Heart left ventricle (tissue), 16 donors: ENCODE measurements at regions not wholly inside any gene's neighbourhood (a gene's known extent, or its start where the extent isn't known, plus 50 kb on each side); places are given as distances from the start of the nearest gene placed in this dataset.

Source experiments
- ATAC-seq, 4 donors: fragments of 200-7000 bp; cut with Tn5 transposase; one replicate each; pipeline ENCODE4 v1.9.1; 2020 to 2022; ENCODE audit warnings: moderate library complexity in 4 of 4, mild to moderate bottlenecking in 3 of 4, moderate number of reproducible peaks in 1 of 4
- DNase-seq, 5 donors: peaks; one replicate each; pipeline ENCODE4 v3.0.0-alpha.2; 2020
- H3K27ac ChIP-seq, 12 donors: fragments of 200-600 bp; sonication (generic) in 4 of 12; one replicate each; pipeline versions ENCODE4 v1.5.0 to v1.8.0; 2016 to 2022; ENCODE audit warnings: mild to moderate bottlenecking in 2 of 12
- H3K27me3 ChIP-seq, 9 donors: fragments of 200-600 bp; sonication (generic) in 2 of 9; one replicate each; pipeline versions ENCODE4 v1.5.1 to v1.8.0; 2016 to 2022; ENCODE audit warnings: mild to moderate bottlenecking in 3 of 9
- H3K36me3 ChIP-seq, 9 donors: fragments of 200-600 bp; sonication (generic) in 2 of 9; one replicate each; pipeline versions ENCODE4 v1.5.0 to v1.8.0; 2018 to 2022; ENCODE audit warnings: mild to moderate bottlenecking in 2 of 9
- H3K4me1 ChIP-seq, 12 donors: fragments of 200-600 bp; sonication (generic) in 4 of 12; one replicate each; pipeline versions ENCODE4 v1.5.0 to v1.8.0; 2016 to 2022; ENCODE audit warnings: mild to moderate bottlenecking in 3 of 12
- H3K4me3 ChIP-seq, 12 donors: fragments of 200-600 bp; sonication (generic) in 4 of 12; one replicate each; pipeline versions ENCODE4 v1.5.0 to v1.8.0; 2017 to 2022; ENCODE audit warnings: mild to moderate bottlenecking in 9 of 12, moderate library complexity in 4 of 12
- H3K9me3 ChIP-seq, 12 donors: fragments of 200-600 bp; sonication (generic) in 4 of 12; one replicate each; pipeline versions ENCODE4 v1.5.0 to v1.8.0; 2016 to 2022; ENCODE audit warnings: mild to moderate bottlenecking in 1 of 12
- CTCF ChIP-seq, 12 donors: fragments of 200-600 bp; sonication (generic) in 4 of 12; IDR thresholded peaks; one replicate each; pipeline versions ENCODE4 v1.5.0 to v1.8.0; 2018 to 2022; ENCODE audit warnings: antibody characterized with exemption in 12 of 12, mild to moderate bottlenecking in 5 of 12
- POLR2A ChIP-seq, 2 donors: fragments of 450-650 bp; IDR thresholded peaks; one replicate each; pipeline ENCODE4 v1.6.1; 2017; ENCODE audit warnings: antibody characterized with exemption in 2 of 2, mild to moderate bottlenecking in 2 of 2, moderate library complexity in 2 of 2
- WGBS, 4 donors: extraction: QIAGEN DNeasy Blood & Tissue Kit in 2 of 4; methylation state at CpG; one replicate each; pipeline versions ENCODE4 v1.1.5 to v1.1.7; 2013 to 2018; 5-methylcytosine and 5-hydroxymethylcytosine counted together
- intact Hi-C, 10 donors: fragments of 100-400 bp; cut with DNase I; formaldehyde crosslinking; loops; one replicate each; pipeline versions ENCODE4 v1.11.1 to v1.14.2; 2022
- donor health status: ischemic (EF 13 %, LVEDD 7.1; RV severe dilation, severe dysfunction).
- donor health status: healthy with polysubstance abuse.
- donor health status: DM: no; HTN: yes; CAD: no.
- donor health status: DM: no; HTN: no; CAD: no.
- donor health status: ischemic (EF 25% LVEDD 6.9; RV normal size, moderate dysfunction).
- donor health status: ischemic (EF 25% LVEDD 5.7; RV mildly dilated, moderate dysfunction).
- donor health status: healthy.
- donor health status: DM: yes; HTN: yes; CAD: no.
- donor health status: ischemic (EF 35%, LVEDD 5.7; RV mildly dilated, moderate dysfunction).
- donor health status: nonischemic (EF 11% LVEDD 7.7; RV severe dilation, severe dysfunction).
- donor health status: DM: yes; HTN: yes; CAD: no.
- donor health status: PGD.
- donor health status: ischemic (EF 29% LVEDD 5.4; RV normal size, mild dysfunction).
- donor health status: nonischemic (EF 23%, LVEDD 6.1; RV moderate dilation, normal function).

DNA sequence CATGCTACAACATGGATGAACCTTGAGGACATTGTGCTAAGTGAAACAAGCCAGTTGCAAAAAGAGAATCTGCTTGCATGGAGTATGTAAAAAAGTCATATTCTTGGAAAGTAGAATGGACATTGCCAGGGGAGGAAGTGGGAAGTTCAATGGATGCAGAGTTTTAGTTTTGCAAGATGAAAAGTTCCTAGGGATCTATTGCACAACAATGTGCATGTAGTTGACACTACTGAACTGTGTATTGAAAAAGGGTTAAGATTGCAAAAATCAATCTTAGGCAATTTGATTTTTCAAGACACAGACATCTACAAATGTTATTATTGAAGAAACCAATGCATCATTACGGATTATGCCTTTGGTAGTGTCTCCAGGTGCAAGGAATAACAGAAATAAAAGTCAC, 50.3 kb upstream of the MAGI3 start:
- Histone ChIP-seq H3K9me3 (peaks cover 0 to 14% (median 0%) of the 10 kb centered on the region in 12 donors), H3K4me3 (no peak overlapping the region), H3K27ac (no peak overlapping the region), H3K27me3 (no peaks in the 10 kb centered on the region), H3K36me3 (no peaks in the 10 kb centered on the region), H3K4me1 (no peaks in the 10 kb centered on the region)
- 78 to 89% (median 85%) methylated on average over 1 of the region's 1 CpG for WGBS, 4 donors
- no peak for TF ChIP-seq POLR2A (IDR thresholded peaks at IDR 0.05)
- TF ChIP-seq CTCF (IDR thresholded peaks at IDR 0.05): no peak
- intact Hi-C loops: no loop called here
- ATAC-seq (no peak), DNase-seq (no peak)
